NCI-H1048 (cell line): ENCODE measurements at regions not wholly inside any gene's neighbourhood (a gene's known extent, or its start where the extent isn't known, plus 50 kb on each side); places are given as distances from the start of the nearest gene placed in this dataset.
"Not testable (repeated sequence)": the region's sequence is repeated elsewhere in the genome, so short reads cannot be mapped to it uniquely, and the experiment has no call there.

ENCODE experiments used
- DNase-seq: peaks from one replicate; lab custom pipeline; 2025; lab: John Stamatoyannopoulos, UW

GRCh38 chr7:110386913-110387312 is 704.0 kb upstream of the LRRN3 start:
- DNase-seq = no peak

GRCh38 chr7:110387689-110388088 is 703.2 kb upstream of the LRRN3 start:
- DNase-seq = no peak

- DNase-seq = no peak
Observed at GRCh38 chr7:110388457-110388856, 702.5 kb upstream of the LRRN3 start.

GRCh38 chr7:110396021-110396420 is 694.9 kb upstream of the LRRN3 start:
- DNase-seq = no peak

- DNase-seq = no peak
Observed at GRCh38 chr7:110397927-110398660, 692.8 kb upstream of the LRRN3 start.

- no peak for DNase-seq
Observed at GRCh38 chr7:110399421-110399820, 691.5 kb upstream of the LRRN3 start.

GRCh38 chr7:110400411-110400810 is 690.5 kb upstream of the LRRN3 start:
- DNase-seq = no peak

GRCh38 chr7:110407242-110407641 is 683.7 kb upstream of the LRRN3 start:
- no peak for DNase-seq

GRCh38 chr7:110407706-110408105 is 683.2 kb upstream of the LRRN3 start:
- no peak for DNase-seq

- DNase-seq = no peak
Observed at GRCh38 chr7:110412614-110413013, 678.3 kb upstream of the LRRN3 start.

GRCh38 chr7:110413038-110413437 is 677.9 kb upstream of the LRRN3 start:
- DNase-seq = no peak

- DNase-seq = no peak
Observed at GRCh38 chr7:110417611-110418010, 673.3 kb upstream of the LRRN3 start.

GRCh38 chr7:110418659-110419280 is 672.2 kb upstream of the LRRN3 start:
- no peak for DNase-seq

GRCh38 chr7:110420788-110421187 is 670.1 kb upstream of the LRRN3 start:
- no peak for DNase-seq

GRCh38 chr7:110421490-110422241 is 669.3 kb upstream of the LRRN3 start:
- no peak for DNase-seq

- no peak for DNase-seq
Observed at GRCh38 chr7:110432061-110432553, 658.8 kb upstream of the LRRN3 start.

- DNase-seq = not testable (repeated sequence)
Observed at GRCh38 chr7:110438926-110439325, 652.0 kb upstream of the LRRN3 start.

- DNase-seq = no peak
Observed at GRCh38 chr7:110442381-110442837, 648.5 kb upstream of the LRRN3 start.

- DNase-seq = no peak
Observed at GRCh38 chr7:110446658-110447057, 644.3 kb upstream of the LRRN3 start.

GRCh38 chr7:110448918-110449317 is 642.0 kb upstream of the LRRN3 start:
- no peak for DNase-seq

- no peak for DNase-seq
Observed at GRCh38 chr7:110454713-110455112, 636.2 kb upstream of the LRRN3 start.

- no peak for DNase-seq
Observed at GRCh38 chr7:110461621-110462020, 629.3 kb upstream of the LRRN3 start.

GRCh38 chr7:110470420-110470819 is 620.5 kb upstream of the LRRN3 start:
- no peak for DNase-seq
